ENCODE measurements at regions not wholly inside any gene's neighbourhood (a gene's known extent, or its start where the extent isn't known, plus 50 kb on each side); places are given as distances from the start of the nearest gene placed in this dataset.

DNA sequence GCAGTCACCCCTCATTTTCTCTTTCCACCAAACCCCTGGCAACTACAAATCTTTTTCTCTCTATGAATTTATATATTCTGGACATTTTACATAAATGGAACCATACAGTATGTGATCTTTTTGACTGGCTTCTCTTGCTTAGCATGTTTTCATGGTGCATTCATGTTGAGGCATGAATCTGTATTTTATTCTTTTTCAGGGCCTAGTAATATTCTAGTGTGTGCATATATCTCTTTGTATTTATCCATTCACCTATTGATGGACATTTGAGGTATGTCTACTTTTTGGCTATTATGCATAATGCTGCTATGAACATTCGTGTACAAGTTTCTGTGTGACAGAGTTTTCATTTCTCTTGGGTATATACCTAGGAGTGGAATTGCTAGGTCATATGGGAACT lies 78.2 kb downstream of the HACD1 start:
- Histone ChIP-seq H3K9me3 (ENCODE audit: severe bottlenecking) (no peaks in the 10 kb centered on the region), H3K4me3 (ENCODE audit: severe bottlenecking) (no peak overlapping the region), H3K27ac (ENCODE audit: poor library complexity, severe bottlenecking) (no peak overlapping the region), H3K27me3 (ENCODE audit: insufficient read depth, poor library complexity, severe bottlenecking) (no peaks in the 10 kb centered on the region), H3K36me3 (ENCODE audit: low read depth) (no peaks in the 10 kb centered on the region), H3K4me1 (ENCODE audit: insufficient read depth, poor library complexity, severe bottlenecking) (no peaks in the 10 kb centered on the region)
- DNase-seq (ENCODE audit: low spot score): no peak
- TF ChIP-seq, protein P1, sequence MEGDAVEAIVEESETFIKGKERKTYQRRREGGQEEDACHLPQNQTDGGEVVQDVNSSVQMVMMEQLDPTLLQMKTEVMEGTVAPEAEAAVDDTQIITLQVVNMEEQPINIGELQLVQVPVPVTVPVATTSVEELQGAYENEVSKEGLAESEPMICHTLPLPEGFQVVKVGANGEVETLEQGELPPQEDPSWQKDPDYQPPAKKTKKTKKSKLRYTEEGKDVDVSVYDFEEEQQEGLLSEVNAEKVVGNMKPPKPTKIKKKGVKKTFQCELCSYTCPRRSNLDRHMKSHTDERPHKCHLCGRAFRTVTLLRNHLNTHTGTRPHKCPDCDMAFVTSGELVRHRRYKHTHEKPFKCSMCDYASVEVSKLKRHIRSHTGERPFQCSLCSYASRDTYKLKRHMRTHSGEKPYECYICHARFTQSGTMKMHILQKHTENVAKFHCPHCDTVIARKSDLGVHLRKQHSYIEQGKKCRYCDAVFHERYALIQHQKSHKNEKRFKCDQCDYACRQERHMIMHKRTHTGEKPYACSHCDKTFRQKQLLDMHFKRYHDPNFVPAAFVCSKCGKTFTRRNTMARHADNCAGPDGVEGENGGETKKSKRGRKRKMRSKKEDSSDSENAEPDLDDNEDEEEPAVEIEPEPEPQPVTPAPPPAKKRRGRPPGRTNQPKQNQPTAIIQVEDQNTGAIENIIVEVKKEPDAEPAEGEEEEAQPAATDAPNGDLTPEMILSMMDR (IDR thresholded peaks at IDR 0.05; ENCODE audit: poor library complexity, severe bottlenecking): no peak
- no peak for ATAC-seq (ENCODE audit: low read depth)

DNA sequence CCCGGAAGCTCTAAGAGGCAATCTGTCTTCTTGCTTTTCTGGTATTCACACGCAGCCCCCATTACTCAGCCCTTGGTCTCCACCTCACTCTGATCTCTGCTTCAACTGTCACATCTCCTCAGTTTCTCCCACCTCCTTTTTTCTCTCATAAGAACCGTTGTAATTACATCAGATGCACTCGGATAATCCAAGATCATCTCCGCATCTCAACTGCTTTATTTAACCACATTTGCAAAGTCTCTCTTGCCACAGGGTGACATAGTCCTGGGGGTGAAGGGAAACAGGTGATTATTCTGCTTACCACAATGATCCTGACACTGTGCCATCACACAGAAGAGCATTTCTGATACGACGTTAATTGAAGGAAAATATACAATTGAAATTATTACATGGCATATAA lies 79.9 kb downstream of the HACD1 start:
- H3K4me1 ChIP-seq (ENCODE audit: insufficient read depth, poor library complexity, severe bottlenecking): no peaks in the 10 kb centered on the region
- no peak overlapping the region for H3K4me3 ChIP-seq (ENCODE audit: severe bottlenecking)
- ATAC-seq (ENCODE audit: low read depth) (no peak), DNase-seq (ENCODE audit: low spot score) (no peak)
- H3K36me3 ChIP-seq (ENCODE audit: low read depth): no peaks in the 10 kb centered on the region
- no peaks in the 10 kb centered on the region for H3K9me3 ChIP-seq (ENCODE audit: severe bottlenecking)
- no peaks in the 10 kb centered on the region for H3K27me3 ChIP-seq (ENCODE audit: insufficient read depth, poor library complexity, severe bottlenecking)
- TF ChIP-seq, protein P1 (IDR thresholded peaks at IDR 0.05; ENCODE audit: poor library complexity, severe bottlenecking): no peak
- no peak overlapping the region for H3K27ac ChIP-seq (ENCODE audit: poor library complexity, severe bottlenecking)

DNA sequence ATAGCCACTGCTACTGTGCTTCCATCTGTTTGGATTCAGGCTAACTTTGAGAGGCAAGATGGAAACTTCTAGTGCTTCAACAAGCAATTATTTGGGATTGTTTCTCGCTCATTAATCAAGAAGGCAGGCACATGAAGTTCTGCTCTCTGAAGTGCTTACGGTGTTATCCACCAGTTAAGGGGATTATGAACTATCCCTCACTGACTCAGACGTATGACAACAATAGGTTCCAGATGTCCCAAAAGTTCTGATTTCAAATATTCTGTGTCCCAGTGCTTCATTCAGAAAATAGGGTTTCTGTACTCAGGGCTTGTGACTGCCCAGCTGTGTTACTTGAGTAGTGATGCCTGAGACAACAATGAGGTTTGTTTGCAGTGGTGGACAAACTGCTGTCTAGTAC lies 81.0 kb downstream of the HACD1 start:
- Histone ChIP-seq H3K9me3 (ENCODE audit: severe bottlenecking) (no peaks in the 10 kb centered on the region), H3K4me1 (ENCODE audit: insufficient read depth, poor library complexity, severe bottlenecking) (no peaks in the 10 kb centered on the region), H3K36me3 (ENCODE audit: low read depth) (no peaks in the 10 kb centered on the region), H3K4me3 (ENCODE audit: severe bottlenecking) (no peak overlapping the region), H3K27me3 (ENCODE audit: insufficient read depth, poor library complexity, severe bottlenecking) (no peaks in the 10 kb centered on the region), H3K27ac (ENCODE audit: poor library complexity, severe bottlenecking) (no peak overlapping the region)
- DNase-seq (ENCODE audit: low spot score): no peak
- TF ChIP-seq, protein P1 (IDR thresholded peaks at IDR 0.05; ENCODE audit: poor library complexity, severe bottlenecking): no peak
- no peak for ATAC-seq (ENCODE audit: low read depth)

DNA sequence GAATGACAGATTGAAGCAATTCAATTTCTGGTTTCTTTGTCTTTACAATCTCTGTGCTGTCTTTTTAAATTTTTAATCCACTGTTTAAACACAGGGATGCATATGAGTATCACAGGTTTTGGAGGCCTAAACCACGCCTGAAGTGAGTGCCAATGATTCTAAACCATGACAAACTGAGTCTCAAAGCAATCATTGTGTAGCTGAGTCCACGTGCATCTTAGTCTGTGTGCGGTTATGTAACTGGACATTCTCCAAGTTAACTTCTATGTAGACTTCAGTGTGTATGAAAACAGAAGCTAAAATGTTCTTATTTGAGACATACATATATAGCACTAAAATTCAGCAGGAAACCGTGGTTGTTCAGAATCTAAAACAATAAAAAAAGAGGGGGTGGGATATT lies 79.3 kb upstream of the ST8SIA6 start:
- TF ChIP-seq, protein P1 (IDR thresholded peaks at IDR 0.05; ENCODE audit: poor library complexity, severe bottlenecking): no peak
- Histone ChIP-seq H3K27me3 (ENCODE audit: insufficient read depth, poor library complexity, severe bottlenecking) (no peaks in the 10 kb centered on the region), H3K36me3 (ENCODE audit: low read depth) (no peaks in the 10 kb centered on the region), H3K4me3 (ENCODE audit: severe bottlenecking) (no peak overlapping the region), H3K9me3 (ENCODE audit: severe bottlenecking) (no peaks in the 10 kb centered on the region), H3K27ac (ENCODE audit: poor library complexity, severe bottlenecking) (no peak overlapping the region), H3K4me1 (ENCODE audit: insufficient read depth, poor library complexity, severe bottlenecking) (no peaks in the 10 kb centered on the region)
- no peak for ATAC-seq (ENCODE audit: low read depth)
- DNase-seq (ENCODE audit: low spot score): no peak

DNA sequence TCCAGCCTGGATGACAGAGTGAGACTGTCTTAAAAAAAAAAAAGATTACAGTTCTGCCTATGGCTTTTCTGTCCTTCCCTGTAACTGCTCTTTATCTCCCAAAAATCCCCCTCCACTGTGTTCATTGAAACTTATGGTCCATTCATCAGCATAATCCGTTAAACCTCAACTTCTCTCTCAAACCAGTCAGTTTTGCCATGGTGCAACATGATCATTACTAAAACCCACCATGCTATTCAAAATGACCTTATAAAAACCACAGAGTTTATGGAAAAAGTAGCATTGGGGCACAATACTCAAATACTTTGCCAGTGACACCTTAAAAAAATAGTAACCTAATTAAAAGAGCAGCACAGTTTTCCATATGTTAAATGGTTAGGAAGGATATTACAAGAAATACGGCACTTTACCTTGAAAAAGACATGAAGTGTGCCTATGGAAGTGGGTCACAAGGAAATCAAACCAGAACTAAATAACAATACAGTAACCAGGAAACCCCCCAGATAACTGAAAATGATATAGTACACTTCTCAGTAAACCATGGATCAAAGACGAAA lies 74.0 kb upstream of the ST8SIA6 start:
- Histone ChIP-seq H3K4me3 (ENCODE audit: severe bottlenecking) (no peak overlapping the region), H3K4me1 (ENCODE audit: insufficient read depth, poor library complexity, severe bottlenecking) (peaks cover 21% of the 10 kb centered on the region), H3K27me3 (ENCODE audit: insufficient read depth, poor library complexity, severe bottlenecking) (no peaks in the 10 kb centered on the region), H3K9me3 (ENCODE audit: severe bottlenecking) (no peaks in the 10 kb centered on the region), H3K27ac (ENCODE audit: poor library complexity, severe bottlenecking) (peak overlapping the region; percentile 96), H3K36me3 (ENCODE audit: low read depth) (no peaks in the 10 kb centered on the region)
- DNase-seq (ENCODE audit: low spot score) (no peak), ATAC-seq (ENCODE audit: low read depth) (no peak)
- TF ChIP-seq, protein P1 (IDR thresholded peaks at IDR 0.05; ENCODE audit: poor library complexity, severe bottlenecking): no peak

Data from RWPE2 (cell line).